SK-N-SH treated with all-trans-retinoic acid at 6 μM for 48 hours (cell line): ENCODE measurements at regions not wholly inside any gene's neighbourhood (a gene's known extent, or its start where the extent isn't known, plus 50 kb on each side); places are given as distances from the start of the nearest gene placed in this dataset.

Experiments
- ATAC-seq: fragments of 200-7000 bp; cut with Tn5 transposase; 3 replicates; pipeline ENCODE4 v1.9.1; 2020; ENCODE audit warnings: mild to moderate bottlenecking, moderate library complexity
- BACH2 ChIP-seq: fragments of 250-450 bp; sonication (Bioruptor Pico); IDR thresholded peaks from 2 replicates; pipeline ENCODE4 v1.9.0; 2021; ENCODE audit warnings: mild to moderate bottlenecking, borderline replicate concordance
- CREB5 ChIP-seq: fragments of 250-450 bp; sonication (Bioruptor Pico); IDR thresholded peaks from 2 replicates; pipeline ENCODE4 v1.5.1; 2020; ENCODE audit warnings: low read depth, mild to moderate bottlenecking, moderate library complexity
- CSDC2 ChIP-seq: fragments of 250-450 bp; sonication (Bioruptor Pico); IDR thresholded peaks from 2 replicates; pipeline ENCODE4 v1.5.0; 2020; ENCODE audit warnings: mild to moderate bottlenecking, moderate library complexity
- CSRNP3 ChIP-seq: fragments of 250-450 bp; sonication (Bioruptor Pico); IDR thresholded peaks from 2 replicates; pipeline ENCODE4 v1.5.1; 2021; ENCODE audit warnings: mild to moderate bottlenecking, moderate library complexity
- ESRRG ChIP-seq: fragments of 250-450 bp; sonication (Bioruptor Pico); IDR thresholded peaks from 2 replicates; pipeline ENCODE4 v1.6.1; 2021; ENCODE audit warnings: mild to moderate bottlenecking
- GLIS3 ChIP-seq: fragments of 250-450 bp; sonication (Bioruptor Pico); IDR thresholded peaks from 2 replicates; pipeline ENCODE4 v1.5.0; 2020; ENCODE audit warnings: mild to moderate bottlenecking, moderate library complexity
- ISL1 ChIP-seq: fragments of 250-450 bp; sonication (Bioruptor Pico); IDR thresholded peaks from 2 replicates; pipeline ENCODE4 v2.1.2; 2022; ENCODE audit warnings: mild to moderate bottlenecking, moderate library complexity
- PATZ1 ChIP-seq: fragments of 250-450 bp; sonication (Bioruptor Pico); IDR thresholded peaks from 2 replicates; pipeline ENCODE4 v1.8.0; 2020; ENCODE audit warnings: mild to moderate bottlenecking, moderate library complexity, borderline replicate concordance
- POU6F1 ChIP-seq: fragments of 250-450 bp; sonication (Bioruptor Pico); IDR thresholded peaks from 2 replicates; pipeline ENCODE4 v1.8.0; 2021; ENCODE audit warnings: low read depth, mild to moderate bottlenecking, moderate library complexity, borderline replicate concordance
- PPARA ChIP-seq: fragments of 250-450 bp; sonication (Bioruptor Pico); IDR thresholded peaks from 2 replicates; pipeline ENCODE4 v1.5.0; 2020; ENCODE audit warnings: mild to moderate bottlenecking, borderline replicate concordance
- RARB ChIP-seq: fragments of 250-450 bp; sonication (Bioruptor Pico); IDR thresholded peaks from 2 replicates; pipeline ENCODE4 v1.8.0; 2021; ENCODE audit warnings: mild to moderate bottlenecking, moderate library complexity
- SNAI2 ChIP-seq: fragments of 250-450 bp; sonication (Bioruptor Pico); IDR thresholded peaks from 2 replicates; pipeline ENCODE4 v1.5.0; 2020; ENCODE audit warnings: mild to moderate bottlenecking, moderate library complexity
- TCF4 ChIP-seq: fragments of 250-450 bp; sonication (Bioruptor Pico); IDR thresholded peaks from 2 replicates; pipeline ENCODE4 v1.8.0; 2021; ENCODE audit warnings: mild to moderate bottlenecking, moderate library complexity, borderline replicate concordance
- TOX ChIP-seq: fragments of 250-450 bp; sonication (Bioruptor Pico); IDR thresholded peaks from 2 replicates; pipeline ENCODE4 v1.8.0; 2021; ENCODE audit warnings: mild to moderate bottlenecking, moderate library complexity, borderline replicate concordance
- TSHZ2 ChIP-seq: fragments of 250-450 bp; sonication (Bioruptor Pico); IDR thresholded peaks from 2 replicates; pipeline ENCODE4 v1.5.0; 2020; ENCODE audit warnings: mild to moderate bottlenecking, moderate library complexity
- ZC3H10 ChIP-seq: fragments of 250-450 bp; sonication (Bioruptor Pico); IDR thresholded peaks from 2 replicates; pipeline ENCODE4 v1.5.1; 2021; ENCODE audit warnings: mild to moderate bottlenecking, moderate library complexity
- ZFP3 ChIP-seq: fragments of 250-450 bp; sonication (Bioruptor Pico); IDR thresholded peaks from 2 replicates; pipeline ENCODE4 v1.5.0; 2020; ENCODE audit warnings: mild to moderate bottlenecking, moderate library complexity
- ZFP30 ChIP-seq: fragments of 450-650 bp; formaldehyde crosslinking; IDR thresholded peaks from 2 replicates; pipeline ENCODE4 v1.5.0; 2022; ENCODE audit warnings: mild to moderate bottlenecking, moderate library complexity
- ZNF565 ChIP-seq: fragments of 450-650 bp; formaldehyde crosslinking; conservative IDR thresholded peaks from 2 replicates; pipeline ENCODE4 v1.5.0; 2020; ENCODE audit warnings: low read depth, mild to moderate bottlenecking, moderate library complexity
- ZNF70 ChIP-seq: fragments of 450-650 bp; formaldehyde crosslinking; IDR thresholded peaks from 2 replicates; pipeline ENCODE4 v1.5.0; 2020; ENCODE audit warnings: mild to moderate bottlenecking, moderate library complexity
- ZNF8 ChIP-seq: fragments of 450-650 bp; formaldehyde crosslinking; IDR thresholded peaks from 2 replicates; pipeline ENCODE4 v1.5.0; 2020; ENCODE audit warnings: mild to moderate bottlenecking, moderate library complexity

GRCh38 chr16:55019419-55020131, 88.9 kb downstream of the IRX5 start:
- no peak for TF ChIP-seq ZFP3 (CRISPR knock-in tag)
- no peak for TF ChIP-seq ZNF70
- no peak for TF ChIP-seq TCF4 (CRISPR knock-in tag)
- TF ChIP-seq ZNF565 (CRISPR knock-in tag) = no peak
- no peak for TF ChIP-seq ESRRG (CRISPR knock-in tag)
- TF ChIP-seq TSHZ2 = no peak
- TF ChIP-seq ZNF8 (CRISPR knock-in tag) = no peak
- no peak for TF ChIP-seq BACH2 (CRISPR knock-in tag)
- TF ChIP-seq PPARA = no peak
- TF ChIP-seq POU6F1 (CRISPR knock-in tag) = no peak
- no peak for TF ChIP-seq CSRNP3 (CRISPR knock-in tag)
- no peak for TF ChIP-seq PATZ1 (CRISPR knock-in tag)
- TF ChIP-seq ZC3H10 (CRISPR knock-in tag) = no peak
- TF ChIP-seq ZFP30 (CRISPR knock-in tag) = no peak
- TF ChIP-seq GLIS3 (CRISPR knock-in tag) = no peak
- no peak for TF ChIP-seq CSDC2 (CRISPR knock-in tag)
- no peak for TF ChIP-seq TOX (CRISPR knock-in tag)
- TF ChIP-seq RARB (CRISPR knock-in tag) = no peak
- no peak for ATAC-seq

- no peak for ATAC-seq
- TF ChIP-seq SNAI2 (CRISPR knock-in tag) (no peak), RARB (CRISPR knock-in tag) (no peak), GLIS3 (CRISPR knock-in tag) (no peak), ZFP3 (CRISPR knock-in tag) (no peak), ZNF565 (CRISPR knock-in tag) (no peak), BACH2 (CRISPR knock-in tag) (no peak), ESRRG (CRISPR knock-in tag) (no peak), PPARA (no peak), TSHZ2 (no peak), TOX (CRISPR knock-in tag) (no peak), CREB5 (CRISPR knock-in tag) (no peak), ZC3H10 (CRISPR knock-in tag) (no peak), ZFP30 (CRISPR knock-in tag) (no peak), PATZ1 (CRISPR knock-in tag) (no peak), ISL1 (CRISPR knock-in tag) (no peak)
Measured at GRCh38 chr16:55021595-55022475, 91.2 kb downstream of the IRX5 start.
